Vagina (tissue), 2 donors: ENCODE measurements at regions not wholly inside any gene's neighbourhood (a gene's known extent, or its start where the extent isn't known, plus 50 kb on each side); places are given as distances from the start of the nearest gene placed in this dataset.

ENCODE experiments used
- POLR2A ChIP-seq, 2 donors: fragments of 450-650 bp; IDR thresholded peaks; one replicate each; pipeline ENCODE4 v1.6.1; 2017; ENCODE audit warnings: antibody characterized with exemption in 2 of 2, mild to moderate bottlenecking in 2 of 2, moderate library complexity in 2 of 2
- TF ChIP-seq, protein P1 (sequence below), 3 experiments: fragments of 450-650 bp in 2 of 3; fragments of 200-600 bp in 1 of 3; sonication (generic) in 1 of 3; IDR thresholded peaks; one replicate each; pipeline ENCODE4 v1.5.1; 2017 to 2019; ENCODE audit warnings: antibody characterized with exemption in 3 of 3, mild to moderate bottlenecking in 2 of 3, moderate library complexity in 2 of 3

DNA sequence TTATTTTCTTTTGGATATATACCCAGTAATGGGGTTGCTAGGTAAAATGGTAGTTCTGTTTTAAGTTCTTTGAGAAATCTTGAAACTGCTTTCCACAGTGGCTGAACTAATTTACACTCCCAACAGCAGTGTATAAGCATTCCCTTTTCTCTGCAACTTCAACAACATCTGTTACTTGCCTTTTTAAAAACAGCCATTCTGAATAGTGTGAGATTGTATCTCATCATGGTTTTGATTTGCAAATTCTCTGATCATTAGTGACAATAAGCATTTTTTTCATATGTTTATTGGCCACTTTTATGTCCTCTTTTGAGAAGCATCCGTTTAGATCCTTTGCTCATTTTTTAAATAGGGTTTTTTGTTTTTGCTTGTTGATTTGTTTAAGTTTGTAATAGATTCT lies 291.3 kb upstream of the COL3A1 start:
- TF ChIP-seq, protein P1, sequence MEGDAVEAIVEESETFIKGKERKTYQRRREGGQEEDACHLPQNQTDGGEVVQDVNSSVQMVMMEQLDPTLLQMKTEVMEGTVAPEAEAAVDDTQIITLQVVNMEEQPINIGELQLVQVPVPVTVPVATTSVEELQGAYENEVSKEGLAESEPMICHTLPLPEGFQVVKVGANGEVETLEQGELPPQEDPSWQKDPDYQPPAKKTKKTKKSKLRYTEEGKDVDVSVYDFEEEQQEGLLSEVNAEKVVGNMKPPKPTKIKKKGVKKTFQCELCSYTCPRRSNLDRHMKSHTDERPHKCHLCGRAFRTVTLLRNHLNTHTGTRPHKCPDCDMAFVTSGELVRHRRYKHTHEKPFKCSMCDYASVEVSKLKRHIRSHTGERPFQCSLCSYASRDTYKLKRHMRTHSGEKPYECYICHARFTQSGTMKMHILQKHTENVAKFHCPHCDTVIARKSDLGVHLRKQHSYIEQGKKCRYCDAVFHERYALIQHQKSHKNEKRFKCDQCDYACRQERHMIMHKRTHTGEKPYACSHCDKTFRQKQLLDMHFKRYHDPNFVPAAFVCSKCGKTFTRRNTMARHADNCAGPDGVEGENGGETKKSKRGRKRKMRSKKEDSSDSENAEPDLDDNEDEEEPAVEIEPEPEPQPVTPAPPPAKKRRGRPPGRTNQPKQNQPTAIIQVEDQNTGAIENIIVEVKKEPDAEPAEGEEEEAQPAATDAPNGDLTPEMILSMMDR (IDR thresholded peaks at IDR 0.05), result no peak
- no peak for TF ChIP-seq POLR2A (IDR thresholded peaks at IDR 0.05)
